ENCODE measurements at regions not wholly inside any gene's neighbourhood (a gene's known extent, or its start where the extent isn't known, plus 50 kb on each side); places are given as distances from the start of the nearest gene placed in this dataset.

DNA sequence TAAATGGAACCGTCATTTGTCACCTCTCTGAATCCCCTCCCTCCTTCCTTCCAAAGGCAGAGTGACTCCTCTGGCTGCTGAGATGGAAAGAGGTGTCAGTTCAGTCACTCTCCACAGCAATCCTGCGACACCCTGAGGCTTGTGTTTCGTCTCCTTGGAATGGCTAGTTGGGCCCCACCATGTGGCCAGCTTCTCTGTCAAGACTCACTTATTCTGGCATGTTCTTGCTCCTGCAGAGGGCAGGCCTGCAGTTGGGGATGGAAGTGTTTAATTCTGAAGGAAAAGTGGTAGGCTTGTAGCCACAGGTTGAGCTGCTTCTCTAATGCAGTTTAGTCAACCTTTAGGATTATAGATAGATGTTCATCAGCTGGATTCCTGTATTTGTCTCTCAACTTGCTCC, 149.6 kb downstream of the LMO4 start:
- Histone ChIP-seq H3K4me3 (ENCODE audit: low read length) (no peak overlapping the region), H3K9me3 (replicated peaks; ENCODE audit: low read length) (no peaks in the 10 kb centered on the region), H3K4me1 (ENCODE audit: control insufficient read depth, insufficient read depth, low read length) (no peaks in the 10 kb centered on the region), H3K36me3 (ENCODE audit: insufficient read depth, low read length) (no peaks in the 10 kb centered on the region), H3K9ac (ENCODE audit: low read depth, low read length) (no peak overlapping the region), H3K4me2 (ENCODE audit: low read length) (no peak overlapping the region), H3K27me3 (ENCODE audit: control insufficient read depth, insufficient read depth, low read length) (no peaks in the 10 kb centered on the region)

DNA sequence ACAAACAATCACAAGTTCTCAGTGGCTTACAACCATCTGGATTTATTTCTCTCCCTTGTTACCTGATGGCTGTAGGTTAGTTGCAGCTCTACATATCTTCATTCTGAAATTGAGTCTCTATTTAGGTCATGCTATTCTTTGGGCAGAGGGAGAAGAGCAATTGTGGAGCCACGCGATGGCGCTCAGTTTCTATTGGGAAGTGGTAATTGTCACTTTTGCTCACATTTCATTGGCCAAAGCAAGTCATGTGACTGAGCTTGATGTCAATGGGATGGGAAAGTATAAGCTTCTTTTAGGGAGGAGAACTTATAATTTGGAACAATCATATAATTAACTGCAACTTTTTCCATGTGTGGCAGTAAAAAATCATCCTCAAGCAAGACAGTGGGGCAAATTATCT, 166.5 kb downstream of the LMO4 start:
- no peaks in the 10 kb centered on the region for H3K4me1 ChIP-seq (ENCODE audit: control insufficient read depth, insufficient read depth, low read length)
- no peak overlapping the region for H3K4me3 ChIP-seq (ENCODE audit: low read length)
- H3K9me3 ChIP-seq (replicated peaks; ENCODE audit: low read length): no peaks in the 10 kb centered on the region
- H3K9ac ChIP-seq (ENCODE audit: low read depth, low read length): no peak overlapping the region
- H3K4me2 ChIP-seq (ENCODE audit: low read length): no peak overlapping the region
- H3K36me3 ChIP-seq (ENCODE audit: insufficient read depth, low read length): no peaks in the 10 kb centered on the region
- no peaks in the 10 kb centered on the region for H3K27me3 ChIP-seq (ENCODE audit: control insufficient read depth, insufficient read depth, low read length)

DNA sequence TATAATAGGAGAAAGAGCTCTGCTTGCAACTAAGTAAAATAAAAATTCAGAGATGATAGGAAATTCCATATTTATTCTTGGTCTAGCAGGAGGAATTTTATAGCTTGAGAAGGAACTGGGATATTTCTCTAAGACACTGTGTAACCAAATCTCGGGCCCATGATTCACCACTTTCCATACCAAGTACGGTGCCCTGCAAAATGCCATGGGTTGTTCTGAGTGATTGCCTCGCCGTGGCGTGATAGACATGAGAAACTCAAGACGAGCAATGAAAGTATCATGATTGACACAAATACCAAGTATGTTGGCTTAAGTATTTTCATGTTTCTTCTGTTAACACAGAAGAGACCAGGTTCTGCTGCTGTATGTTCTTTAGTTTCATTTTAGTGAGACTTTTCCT, 167.2 kb downstream of the LMO4 start:
- Histone ChIP-seq H3K9me3 (replicated peaks; ENCODE audit: low read length) (no peaks in the 10 kb centered on the region), H3K4me3 (ENCODE audit: low read length) (no peak overlapping the region), H3K4me2 (ENCODE audit: low read length) (no peak overlapping the region), H3K36me3 (ENCODE audit: insufficient read depth, low read length) (no peaks in the 10 kb centered on the region), H3K9ac (ENCODE audit: low read depth, low read length) (no peak overlapping the region), H3K4me1 (ENCODE audit: control insufficient read depth, insufficient read depth, low read length) (no peaks in the 10 kb centered on the region), H3K27me3 (ENCODE audit: control insufficient read depth, insufficient read depth, low read length) (no peaks in the 10 kb centered on the region)

DNA sequence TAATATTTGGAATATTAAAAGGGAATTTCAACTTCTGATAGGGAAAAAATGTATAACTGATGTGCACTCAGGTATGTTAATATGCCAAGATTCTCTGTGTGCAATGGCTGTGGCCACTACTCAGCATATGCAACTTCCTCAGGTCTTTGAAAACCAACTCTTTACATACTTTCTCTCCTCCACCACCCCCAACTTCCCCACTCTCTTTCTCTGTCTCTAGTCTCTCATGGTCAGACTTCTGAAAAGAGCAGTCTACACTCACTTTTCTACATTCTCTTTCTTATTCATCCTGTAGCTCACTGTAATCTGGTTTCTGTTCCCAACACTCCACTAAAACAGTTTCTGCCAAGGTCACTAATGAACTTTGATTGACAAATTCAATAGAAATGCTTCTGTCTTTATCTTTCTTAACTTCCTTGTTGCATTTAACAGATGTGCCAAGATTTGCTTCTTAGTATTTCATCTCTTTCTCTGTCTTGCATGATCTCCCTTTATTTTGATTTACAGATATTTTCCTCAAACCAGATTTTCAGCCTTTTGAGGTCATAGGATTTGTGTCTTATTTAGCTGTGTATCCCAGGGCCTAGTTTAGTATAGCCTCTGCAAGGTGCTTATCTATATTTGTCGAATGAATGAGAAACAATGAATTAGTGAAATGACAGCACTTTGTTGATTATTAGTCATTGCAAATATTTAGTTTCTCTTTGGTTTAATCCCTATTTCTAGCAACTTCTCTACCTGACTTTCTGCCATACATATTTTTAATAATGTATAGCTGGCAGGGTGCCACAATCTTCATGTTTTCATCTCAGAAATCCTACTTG, 168.9 kb downstream of the LMO4 start:
- H3K4me2 ChIP-seq (ENCODE audit: low read length): no peak overlapping the region
- H3K9me3 ChIP-seq (replicated peaks; ENCODE audit: low read length): no peaks in the 10 kb centered on the region
- H3K4me3 ChIP-seq (ENCODE audit: low read length): no peak overlapping the region
- H3K36me3 ChIP-seq (ENCODE audit: insufficient read depth, low read length): no peaks in the 10 kb centered on the region
- H3K9ac ChIP-seq (ENCODE audit: low read depth, low read length): no peak overlapping the region
- H3K4me1 ChIP-seq (ENCODE audit: control insufficient read depth, insufficient read depth, low read length): no peaks in the 10 kb centered on the region
- no peaks in the 10 kb centered on the region for H3K27me3 ChIP-seq (ENCODE audit: control insufficient read depth, insufficient read depth, low read length)

DNA sequence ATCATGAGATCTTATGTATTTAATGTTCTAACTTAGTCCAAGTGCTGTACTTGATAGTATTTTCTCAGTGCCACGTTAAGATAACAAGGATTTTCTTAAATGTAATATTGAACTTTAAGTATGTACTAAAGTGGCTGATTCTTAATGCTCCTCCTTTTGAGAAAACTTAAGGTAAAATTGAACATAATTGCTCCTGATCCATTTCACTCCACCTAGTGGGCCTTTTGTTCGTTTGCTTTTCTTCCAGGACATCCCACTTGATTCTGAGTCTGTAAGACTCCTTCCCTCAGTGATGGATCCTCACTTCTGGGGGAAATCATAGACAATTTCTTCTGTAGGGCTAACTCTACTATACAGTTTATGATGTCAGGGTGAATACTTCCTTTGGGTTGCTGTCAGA, 173.1 kb downstream of the LMO4 start:
- Histone ChIP-seq H3K9me3 (replicated peaks; ENCODE audit: low read length) (no peaks in the 10 kb centered on the region), H3K36me3 (ENCODE audit: insufficient read depth, low read length) (no peaks in the 10 kb centered on the region), H3K4me2 (ENCODE audit: low read length) (no peak overlapping the region), H3K9ac (ENCODE audit: low read depth, low read length) (no peak overlapping the region), H3K4me3 (ENCODE audit: low read length) (no peak overlapping the region), H3K27me3 (ENCODE audit: control insufficient read depth, insufficient read depth, low read length) (no peaks in the 10 kb centered on the region), H3K4me1 (ENCODE audit: control insufficient read depth, insufficient read depth, low read length) (no peaks in the 10 kb centered on the region)

DNA sequence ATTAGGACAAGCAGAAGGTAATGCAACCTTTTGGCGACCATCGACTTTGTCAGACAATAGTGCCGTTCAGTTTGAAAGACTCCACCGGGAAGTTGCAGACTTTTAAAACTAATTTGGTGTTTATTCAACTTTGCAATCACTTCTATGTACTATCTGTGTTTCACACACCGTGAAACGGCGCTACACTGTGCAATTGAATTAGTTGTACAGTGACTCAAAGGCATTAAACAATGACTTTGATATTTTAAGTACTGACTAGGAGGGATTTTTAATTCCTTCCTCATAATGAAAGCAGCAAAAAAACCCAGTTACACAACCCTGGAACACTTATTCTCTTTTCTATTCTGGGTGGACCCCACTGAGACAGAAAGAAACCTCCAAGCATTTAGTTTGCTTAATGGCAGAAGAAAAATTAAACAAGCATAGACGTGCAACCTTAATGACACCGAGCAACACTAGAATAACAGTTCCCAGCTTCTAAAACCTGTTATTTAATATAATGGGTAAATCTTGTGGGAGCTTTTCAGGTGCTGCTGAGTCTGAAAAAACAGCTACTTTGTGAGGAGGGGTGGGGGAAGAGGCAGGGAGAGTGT, 176.8 kb downstream of the LMO4 start:
- H3K36me3 ChIP-seq (ENCODE audit: insufficient read depth, low read length): no peaks in the 10 kb centered on the region
- H3K4me2 ChIP-seq (ENCODE audit: low read length): no peak overlapping the region
- no peak overlapping the region for H3K4me3 ChIP-seq (ENCODE audit: low read length)
- H3K9me3 ChIP-seq (replicated peaks; ENCODE audit: low read length): no peaks in the 10 kb centered on the region
- no peaks in the 10 kb centered on the region for H3K4me1 ChIP-seq (ENCODE audit: control insufficient read depth, insufficient read depth, low read length)
- H3K9ac ChIP-seq (ENCODE audit: low read depth, low read length): no peak overlapping the region
- no peaks in the 10 kb centered on the region for H3K27me3 ChIP-seq (ENCODE audit: control insufficient read depth, insufficient read depth, low read length)

DNA sequence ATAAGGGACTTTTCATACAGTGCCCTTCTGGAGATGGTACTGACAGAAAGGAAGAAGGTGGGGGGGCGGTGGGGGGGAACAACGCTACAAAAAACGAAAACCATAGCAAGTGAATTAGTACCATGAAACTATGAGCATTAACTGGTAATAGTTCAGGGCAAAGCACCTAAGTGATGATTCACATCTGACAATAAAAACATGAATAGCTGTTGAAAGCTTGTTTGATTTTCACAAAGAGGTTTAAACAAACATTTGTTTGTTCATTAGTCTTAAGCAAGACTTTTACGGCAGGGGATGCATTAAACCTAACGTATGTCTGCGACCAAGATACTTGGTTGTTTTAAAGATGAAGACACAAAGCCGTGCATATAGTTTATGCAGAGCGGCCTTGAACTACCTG, 177.5 kb downstream of the LMO4 start:
- Histone ChIP-seq H3K4me3 (ENCODE audit: low read length) (no peak overlapping the region), H3K9me3 (replicated peaks; ENCODE audit: low read length) (no peaks in the 10 kb centered on the region), H3K4me2 (ENCODE audit: low read length) (no peak overlapping the region), H3K27me3 (ENCODE audit: control insufficient read depth, insufficient read depth, low read length) (no peaks in the 10 kb centered on the region), H3K9ac (ENCODE audit: low read depth, low read length) (no peak overlapping the region), H3K4me1 (ENCODE audit: control insufficient read depth, insufficient read depth, low read length) (no peaks in the 10 kb centered on the region), H3K36me3 (ENCODE audit: insufficient read depth, low read length) (no peaks in the 10 kb centered on the region)

DNA sequence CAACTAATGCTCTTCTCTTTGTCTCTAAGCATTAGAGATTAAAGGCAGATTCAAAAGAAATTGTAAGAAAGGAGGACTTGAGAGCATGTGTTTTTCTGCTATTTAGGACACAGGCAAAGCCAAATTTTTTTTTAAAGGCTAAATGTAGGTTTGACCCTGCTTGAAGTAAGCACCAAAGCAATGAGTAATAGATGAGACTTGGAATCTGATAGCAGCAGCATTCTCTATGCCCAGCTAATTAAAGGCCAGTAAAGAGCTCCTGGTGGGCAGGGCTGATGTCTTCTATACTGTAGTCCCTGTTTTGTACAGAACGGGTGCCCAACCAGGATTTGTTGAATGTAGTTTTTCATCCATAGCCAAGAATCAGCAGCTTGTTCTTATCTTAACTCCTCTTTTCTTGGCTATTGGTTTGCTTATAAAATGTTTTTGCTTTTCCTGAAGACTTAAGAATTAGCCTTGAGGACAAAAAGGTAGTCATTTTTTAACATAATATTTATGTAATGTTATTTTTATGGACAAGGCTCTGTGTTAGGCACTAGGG, 179.6 kb downstream of the LMO4 start:
- no peaks in the 10 kb centered on the region for H3K27me3 ChIP-seq (ENCODE audit: control insufficient read depth, insufficient read depth, low read length)

DNA sequence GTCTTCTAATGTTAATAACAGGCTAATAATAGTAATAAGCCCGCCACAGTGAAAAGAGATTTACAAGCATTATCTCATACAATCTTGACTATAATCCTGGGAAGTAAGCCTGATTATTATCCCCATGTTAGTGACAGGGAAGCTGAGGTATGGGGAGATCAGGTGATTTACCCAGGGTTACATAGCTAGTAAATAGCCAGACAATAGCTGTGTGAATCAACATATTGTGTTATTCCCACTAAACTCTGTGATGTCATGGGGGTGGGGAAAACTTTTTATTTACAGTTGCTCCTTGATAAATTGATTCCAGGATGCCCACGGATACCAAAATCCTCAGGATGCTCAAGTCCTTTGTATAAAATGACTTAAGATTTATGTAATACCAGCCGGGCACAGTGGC, 181.9 kb downstream of the LMO4 start:
- Histone ChIP-seq H3K9me3 (replicated peaks; ENCODE audit: low read length) (no peaks in the 10 kb centered on the region), H3K36me3 (ENCODE audit: insufficient read depth, low read length) (no peaks in the 10 kb centered on the region), H3K4me2 (ENCODE audit: low read length) (no peak overlapping the region), H3K4me1 (ENCODE audit: control insufficient read depth, insufficient read depth, low read length) (no peaks in the 10 kb centered on the region), H3K9ac (ENCODE audit: low read depth, low read length) (no peak overlapping the region), H3K27me3 (ENCODE audit: control insufficient read depth, insufficient read depth, low read length) (no peaks in the 10 kb centered on the region), H3K4me3 (ENCODE audit: low read length) (no peak overlapping the region)

More for the DNA sequence above, 179.6 kb downstream of the LMO4 start:
- no peak overlapping the region for H3K9ac ChIP-seq (ENCODE audit: low read depth, low read length)
- no peaks in the 10 kb centered on the region for H3K36me3 ChIP-seq (ENCODE audit: insufficient read depth, low read length)
- no peaks in the 10 kb centered on the region for H3K9me3 ChIP-seq (replicated peaks; ENCODE audit: low read length)
- H3K4me1 ChIP-seq (ENCODE audit: control insufficient read depth, insufficient read depth, low read length): no peaks in the 10 kb centered on the region
- no peak overlapping the region for H3K4me3 ChIP-seq (ENCODE audit: low read length)
- no peak overlapping the region for H3K4me2 ChIP-seq (ENCODE audit: low read length)

DNA sequence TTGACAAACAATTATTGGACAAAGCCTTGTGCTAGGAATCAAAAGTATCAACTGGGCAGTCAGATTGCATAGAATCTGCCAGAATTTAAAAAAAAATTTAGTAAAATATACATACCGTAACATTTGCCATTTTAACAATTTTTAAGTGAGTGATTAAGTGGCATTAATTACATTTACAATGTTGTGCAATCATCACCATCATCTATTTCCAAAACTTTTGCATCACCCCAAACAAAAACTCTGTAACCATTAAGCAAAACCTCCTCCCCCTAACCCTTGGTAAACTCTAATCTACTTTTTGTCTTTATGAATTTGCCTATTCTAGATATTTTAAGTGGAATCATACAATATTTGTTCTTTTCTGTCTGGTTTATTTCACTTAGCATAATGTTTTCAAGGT, 182.8 kb downstream of the LMO4 start:
- H3K27me3 ChIP-seq (ENCODE audit: control insufficient read depth, insufficient read depth, low read length): no peaks in the 10 kb centered on the region
- H3K4me2 ChIP-seq (ENCODE audit: low read length): no peak overlapping the region
- H3K36me3 ChIP-seq (ENCODE audit: insufficient read depth, low read length): no peaks in the 10 kb centered on the region
- no peak overlapping the region for H3K9ac ChIP-seq (ENCODE audit: low read depth, low read length)
- no peaks in the 10 kb centered on the region for H3K9me3 ChIP-seq (replicated peaks; ENCODE audit: low read length)
- no peaks in the 10 kb centered on the region for H3K4me1 ChIP-seq (ENCODE audit: control insufficient read depth, insufficient read depth, low read length)
- H3K4me3 ChIP-seq (ENCODE audit: low read length): no peak overlapping the region

DNA sequence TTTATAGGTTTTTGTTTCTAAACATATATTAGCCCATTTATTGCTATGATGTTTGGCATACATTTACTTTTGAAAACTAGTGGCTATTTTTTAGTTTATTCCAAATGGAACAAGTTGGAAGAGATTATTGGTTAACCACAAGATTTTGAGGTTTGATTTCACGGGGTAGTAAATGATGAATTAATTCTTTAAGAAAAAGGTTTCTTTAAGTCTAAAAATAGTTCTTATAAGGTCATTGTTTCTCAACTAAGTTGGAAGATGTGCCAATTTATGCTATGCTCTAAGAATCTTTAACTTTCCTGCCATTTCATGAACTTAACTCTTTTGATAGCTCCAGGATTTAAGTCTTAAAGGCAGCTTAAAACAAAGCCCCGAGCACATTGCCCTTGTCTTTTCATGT, 183.8 kb downstream of the LMO4 start:
- Histone ChIP-seq H3K9me3 (replicated peaks; ENCODE audit: low read length) (no peaks in the 10 kb centered on the region), H3K4me2 (ENCODE audit: low read length) (no peak overlapping the region), H3K4me1 (ENCODE audit: control insufficient read depth, insufficient read depth, low read length) (no peaks in the 10 kb centered on the region), H3K4me3 (ENCODE audit: low read length) (no peak overlapping the region), H3K36me3 (ENCODE audit: insufficient read depth, low read length) (no peaks in the 10 kb centered on the region), H3K27me3 (ENCODE audit: control insufficient read depth, insufficient read depth, low read length) (no peaks in the 10 kb centered on the region), H3K9ac (ENCODE audit: low read depth, low read length) (no peak overlapping the region)

DNA sequence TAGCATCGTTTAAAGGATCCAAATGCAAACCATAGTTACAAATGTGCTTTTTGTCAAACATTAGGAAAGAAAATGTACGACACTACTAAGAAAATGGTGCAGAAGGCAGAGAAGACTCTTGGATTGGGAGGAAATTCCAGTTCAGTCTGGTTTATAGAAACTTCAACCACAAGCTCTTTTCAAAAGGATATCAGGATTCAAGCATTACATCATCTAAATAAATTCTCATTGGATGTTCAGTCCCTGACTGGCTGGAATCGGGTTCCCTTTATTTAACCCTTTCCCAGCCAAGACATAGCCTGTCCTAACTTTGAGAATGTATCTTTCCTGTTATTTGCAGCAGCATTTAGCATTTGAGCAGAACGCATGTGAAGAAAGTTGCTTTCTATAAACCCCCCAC, 184.6 kb downstream of the LMO4 start:
- H3K4me2 ChIP-seq (ENCODE audit: low read length): no peak overlapping the region

More for the DNA sequence above, 184.6 kb downstream of the LMO4 start:
- H3K4me1 ChIP-seq (ENCODE audit: control insufficient read depth, insufficient read depth, low read length): no peaks in the 10 kb centered on the region
- H3K27me3 ChIP-seq (ENCODE audit: control insufficient read depth, insufficient read depth, low read length): no peaks in the 10 kb centered on the region
- no peak overlapping the region for H3K9ac ChIP-seq (ENCODE audit: low read depth, low read length)
- H3K36me3 ChIP-seq (ENCODE audit: insufficient read depth, low read length): no peaks in the 10 kb centered on the region
- H3K4me3 ChIP-seq (ENCODE audit: low read length): no peak overlapping the region
- no peaks in the 10 kb centered on the region for H3K9me3 ChIP-seq (replicated peaks; ENCODE audit: low read length)
